H9 (cell line): ENCODE measurements at regions not wholly inside any gene's neighbourhood (a gene's known extent, or its start where the extent isn't known, plus 50 kb on each side); places are given as distances from the start of the nearest gene placed in this dataset.

ENCODE experiments used
- DNase-seq: peaks from one replicate; pipeline ENCODE4 v3.0.0-alpha.2; 2017
- H2AFZ ChIP-seq: one replicate; pipeline ENCODE4 v1.6.1; 2013; ENCODE audit warnings: mild to moderate bottlenecking, low read length, control low read depth, moderate library complexity
- H2AK5ac ChIP-seq: 2 replicates; pipeline ENCODE4 v1.6.1; 2013; ENCODE audit warnings: low read length, control low read depth, mixed read lengths; ENCODE audit not compliant: insufficient read length
- H2BK120ac ChIP-seq: one replicate; pipeline ENCODE4 v1.6.1; 2013; ENCODE audit warnings: low read depth, mild to moderate bottlenecking, low read length, control low read depth, inconsistent platforms; ENCODE audit not compliant: poor library complexity, severe bottlenecking
- H2BK12ac ChIP-seq: 2 replicates; pipeline ENCODE4 v1.6.1; 2013; ENCODE audit warnings: low read length, control low read depth, mixed read lengths, low read depth; ENCODE audit not compliant: insufficient read length
- H2BK15ac ChIP-seq: 2 replicates; pipeline ENCODE4 v1.6.1; 2013; ENCODE audit warnings: low read depth, low read length, control low read depth
- H2BK20ac ChIP-seq: one replicate; pipeline ENCODE4 v1.6.1; 2013; ENCODE audit warnings: low read depth, mild to moderate bottlenecking, low read length, control low read depth, inconsistent platforms; ENCODE audit not compliant: poor library complexity, severe bottlenecking
- H2BK5ac ChIP-seq: 2 replicates; pipeline ENCODE4 v1.6.1; 2013; ENCODE audit warnings: low read length, control low read depth, mixed read lengths; ENCODE audit not compliant: insufficient read length
- H3K14ac ChIP-seq: 2 replicates; pipeline ENCODE4 v1.6.1; 2013; ENCODE audit warnings: low read length, control low read depth; ENCODE audit not compliant: insufficient read depth
- H3K18ac ChIP-seq: 2 replicates; pipeline ENCODE4 v1.6.1; 2013; ENCODE audit warnings: low read depth, mild to moderate bottlenecking, mixed read lengths, low read length, control low read depth; ENCODE audit not compliant: insufficient read length
- H3K23ac ChIP-seq: 2 replicates; pipeline ENCODE4 v1.6.1; 2013; ENCODE audit warnings: low read length, control low read depth, mixed read lengths, low read depth; ENCODE audit not compliant: insufficient read length
- H3K23me2 ChIP-seq: 2 replicates; pipeline ENCODE4 v1.6.1; 2013; ENCODE audit warnings: low read depth, mild to moderate bottlenecking, mixed read lengths, low read length, control low read depth; ENCODE audit not compliant: insufficient read length, poor library complexity, severe bottlenecking
- H3K27ac ChIP-seq: 2 replicates; pipeline ENCODE4 v1.5.1; 2013; ENCODE audit warnings: low read length, control low read depth, mixed read lengths, low read depth; ENCODE audit not compliant: insufficient read length
- H3K27me3 ChIP-seq: 2 replicates; pipeline ENCODE4 v1.6.1; 2013; ENCODE audit warnings: low read length, control low read depth, inconsistent platforms; ENCODE audit not compliant: insufficient read depth
- H3K4ac ChIP-seq: 2 replicates; pipeline ENCODE4 v1.6.1; 2013; ENCODE audit warnings: low read depth, mild to moderate bottlenecking, control low read depth, inconsistent platforms, low read length, moderate library complexity
- H3K4me1 ChIP-seq: 2 replicates; pipeline ENCODE4 v1.6.1; 2013; ENCODE audit warnings: low read length, control low read depth, inconsistent platforms; ENCODE audit not compliant: insufficient read depth
- H3K4me2 ChIP-seq: 2 replicates; pipeline ENCODE4 v1.6.1; 2013; ENCODE audit warnings: low read length, control low read depth, mixed read lengths; ENCODE audit not compliant: insufficient read length, insufficient read depth
- H3K56ac ChIP-seq: 2 replicates; pipeline ENCODE4 v1.6.1; 2013; ENCODE audit warnings: low read depth, mild to moderate bottlenecking, mixed read lengths, low read length, control low read depth; ENCODE audit not compliant: insufficient read length
- H3K79me1 ChIP-seq: 2 replicates; pipeline ENCODE4 v1.6.1; 2013; ENCODE audit warnings: low read depth, mild to moderate bottlenecking, moderate library complexity, low read length, control low read depth, inconsistent platforms; ENCODE audit not compliant: insufficient read depth, poor library complexity, severe bottlenecking
- H3K79me2 ChIP-seq: 2 replicates; pipeline ENCODE4 v1.6.1; 2013; ENCODE audit warnings: low read length, control low read depth, inconsistent platforms; ENCODE audit not compliant: insufficient read depth
- H3K9ac ChIP-seq: 2 replicates; pipeline ENCODE4 v1.6.1; 2013; ENCODE audit warnings: low read length, control low read depth, mixed read lengths; ENCODE audit not compliant: insufficient read length; ENCODE audit errors: extremely low read depth
- H3K9me3 ChIP-seq: one replicate; pipeline ENCODE4 v1.6.1; 2013; ENCODE audit warnings: low read depth, low read length, inconsistent platforms; ENCODE audit not compliant: control insufficient read depth
- H3T11ph ChIP-seq: one replicate; pipeline ENCODE4 v1.6.1; 2013; ENCODE audit warnings: mild to moderate bottlenecking, low read length, control low read depth, inconsistent platforms
- H4K20me1 ChIP-seq: one replicate; pipeline ENCODE4 v1.6.1; 2013; ENCODE audit not compliant: control insufficient read depth, insufficient read length, insufficient read depth
- H4K5ac ChIP-seq: 2 replicates; pipeline ENCODE4 v1.6.1; 2013; ENCODE audit warnings: low read depth, mild to moderate bottlenecking, mixed read lengths, low read length, control low read depth; ENCODE audit not compliant: insufficient read length
- H4K8ac ChIP-seq: replicated peaks from 2 replicates; pipeline ENCODE4 v1.6.1; 2013; ENCODE audit warnings: low read length, control low read depth, mixed read lengths, low read depth; ENCODE audit not compliant: insufficient read length
- H4K91ac ChIP-seq: 2 replicates; pipeline ENCODE4 v1.6.1; 2013; ENCODE audit warnings: low read depth, mild to moderate bottlenecking, moderate library complexity, mixed read lengths, low read length, control low read depth; ENCODE audit not compliant: insufficient read length
- H3K27ac Mint-ChIP-seq, 3 experiments: 2 replicates in 2 of 3; 3 replicates in 1 of 3; pipeline ENCODE4 v1.8.0; 2020 to 2021; ENCODE audit warnings: mixed read lengths in 3 of 3, mild to moderate bottlenecking in 1 of 3, moderate library complexity in 1 of 3
- H3K27me3 Mint-ChIP-seq: 2 replicates; pipeline ENCODE4 v1.8.0; 2021; ENCODE audit warnings: low read depth, mild to moderate bottlenecking, moderate library complexity, mixed read lengths
- H3K36me3 Mint-ChIP-seq, 3 experiments: 2 replicates in 2 of 3; 3 replicates in 1 of 3; pipeline ENCODE4 v1.8.0; 2020 to 2021; ENCODE audit warnings: low read depth in 3 of 3, mixed read lengths in 3 of 3; ENCODE audit not compliant: insufficient read depth in 1 of 3
- H3K4me1 Mint-ChIP-seq, 2 experiments: 2 replicates each; pipeline ENCODE4 v1.8.0; 2020; ENCODE audit warnings: mixed read lengths in 2 of 2
- H3K4me3 Mint-ChIP-seq, 2 experiments: 2 replicates in 1 of 2; 3 replicates in 1 of 2; pipeline ENCODE4 v1.8.0; 2020 to 2021; ENCODE audit warnings: mild to moderate bottlenecking in 2 of 2, mixed read lengths in 2 of 2, moderate library complexity in 1 of 2
- H3K9me3 Mint-ChIP-seq, 2 experiments: 2 replicates in 1 of 2; 3 replicates in 1 of 2; pipeline ENCODE4 v1.8.0; 2020; ENCODE audit warnings: mild to moderate bottlenecking in 2 of 2, mixed read lengths in 2 of 2, moderate library complexity in 1 of 2
- CTCF ChIP-seq: fragments of 200-600 bp; sonication (generic); conservative IDR thresholded peaks from 3 replicates; pipeline ENCODE4 v1.8.0; 2021; ENCODE audit warnings: antibody characterized with exemption, mild to moderate bottlenecking
- WGBS: extraction: QIAGEN DNeasy Blood & Tissue Kit; methylation state at CpG from one replicate; pipeline ENCODE4 v1.1.7; 2013; ENCODE audit warnings: missing lambda C conversion rate, low lambda C conversion rate, mixed read lengths; ENCODE audit not compliant: insufficient read length; ENCODE audit errors: extremely low coverage; 5-methylcytosine and 5-hydroxymethylcytosine counted together

- no peak overlapping the region for H4K8ac ChIP-seq
- Mint-ChIP-seq H3K4me3 (no peak overlapping the region), H3K4me1 (peaks cover 0 to 9% of the 10 kb centered on the region in 2 experiments; a peak in 2 of 4 replicates), H3K27me3 (peaks cover 1% of the 10 kb centered on the region; the same call in 1 of the 2 replicates), H3K27ac (no peak overlapping the region; a peak in 1 of 7 replicates), H3K9me3 (no peaks in the 10 kb centered on the region), H3K36me3 (no peaks in the 10 kb centered on the region)
- H3K4me1 ChIP-seq = no peaks in the 10 kb centered on the region
- no peak overlapping the region for H3K18ac ChIP-seq
- no peak overlapping the region for H3T11ph ChIP-seq
- no peak overlapping the region for H3K4ac ChIP-seq
- no peak overlapping the region for H2AFZ ChIP-seq
- H3K79me2 ChIP-seq = no peaks in the 10 kb centered on the region
- H3K56ac ChIP-seq = no peak overlapping the region
- no peak overlapping the region for H3K23ac ChIP-seq
- H4K91ac ChIP-seq = no peak overlapping the region
- H3K27me3 ChIP-seq = no peaks in the 10 kb centered on the region
- no peak overlapping the region for H2BK20ac ChIP-seq
- no peak overlapping the region for H3K9ac ChIP-seq
- H3K27ac ChIP-seq = no peak overlapping the region
- H3K14ac ChIP-seq = no peak overlapping the region
- H4K20me1 ChIP-seq = no peaks in the 10 kb centered on the region
- DNase-seq = no peak
- H4K5ac ChIP-seq = no peak overlapping the region
- no peak overlapping the region for H2BK5ac ChIP-seq
- H3K4me2 ChIP-seq = no peak overlapping the region
- no CpG with 5 or more reads among the region's 2 CpGs for WGBS
- H2BK120ac ChIP-seq = no peak overlapping the region
- H3K9me3 ChIP-seq = no peaks in the 10 kb centered on the region
- H3K79me1 ChIP-seq = no peaks in the 10 kb centered on the region
- TF ChIP-seq CTCF = no peak
- no peak overlapping the region for H2BK12ac ChIP-seq
- no peaks in the 10 kb centered on the region for H3K23me2 ChIP-seq
- no peak overlapping the region for H2BK15ac ChIP-seq
- H2AK5ac ChIP-seq = no peak overlapping the region
These were observed 63.3 kb upstream of the PRSS1 start for GRCh38 chr7:142685877-142686508.
